ENCODE measurements at regions not wholly inside any gene's neighbourhood (a gene's known extent, or its start where the extent isn't known, plus 50 kb on each side); places are given as distances from the start of the nearest gene placed in this dataset.
"Not testable (repeated sequence)": the region's sequence is repeated elsewhere in the genome, so short reads cannot be mapped to it uniquely, and the experiment has no call there.

- no peak overlapping the region for H3K4me3 ChIP-seq (ENCODE audit: low read length)
- TF ChIP-seq CTCF (conservative IDR thresholded peaks at IDR 0.05; ENCODE audit: low read depth, low read length): no peak
Observed at GRCh38 chr15:35966781-35967180, 420.8 kb upstream of the DPH6 start.

GRCh38 chr15:35967968-35968367, 422.0 kb upstream of the DPH6 start:
- DNase-seq (ENCODE audit: low read depth); H3K4me3 ChIP-seq (ENCODE audit: low read length): not testable (repeated sequence)

More at GRCh38 chr15:35966781-35967180, 420.8 kb upstream of the DPH6 start:
- DNase-seq (ENCODE audit: low read depth): no peak

GRCh38 chr15:35973029-35973428, 427.1 kb upstream of the DPH6 start:
- TF ChIP-seq CTCF (conservative IDR thresholded peaks at IDR 0.05; ENCODE audit: low read depth, low read length): no peak
- no peak for DNase-seq (ENCODE audit: low read depth)

GRCh38 chr15:35974052-35974451, 428.1 kb upstream of the DPH6 start:
- no peak for TF ChIP-seq CTCF (conservative IDR thresholded peaks at IDR 0.05; ENCODE audit: low read depth, low read length)
- no peak overlapping the region for H3K4me3 ChIP-seq (ENCODE audit: low read length)
- DNase-seq (ENCODE audit: low read depth): no peak

More at GRCh38 chr15:35973029-35973428, 427.1 kb upstream of the DPH6 start:
- H3K4me3 ChIP-seq (ENCODE audit: low read length): no peak overlapping the region

- no peak overlapping the region for H3K4me3 ChIP-seq (ENCODE audit: low read length)
- no peak for TF ChIP-seq CTCF (conservative IDR thresholded peaks at IDR 0.05; ENCODE audit: low read depth, low read length)
- no peak for DNase-seq (ENCODE audit: low read depth)
Observed at GRCh38 chr15:35975941-35976340, 430.0 kb upstream of the DPH6 start.

GRCh38 chr15:35979608-35980007, 433.6 kb upstream of the DPH6 start:
- no peak for DNase-seq (ENCODE audit: low read depth)
- no peak for TF ChIP-seq CTCF (conservative IDR thresholded peaks at IDR 0.05; ENCODE audit: low read depth, low read length)
- no peak overlapping the region for H3K4me3 ChIP-seq (ENCODE audit: low read length)

- no peak for DNase-seq (ENCODE audit: low read depth)
- H3K4me3 ChIP-seq (ENCODE audit: low read length): no peak overlapping the region
Observed at GRCh38 chr15:35980719-35981118, 434.8 kb upstream of the DPH6 start.

More at GRCh38 chr15:35980719-35981118, 434.8 kb upstream of the DPH6 start:
- no peak for TF ChIP-seq CTCF (conservative IDR thresholded peaks at IDR 0.05; ENCODE audit: low read depth, low read length)

Measured in retinal pigment epithelial cell (primary cell).